IgD-negative memory B cell (primary cell): ENCODE measurements at regions not wholly inside any gene's neighbourhood (a gene's known extent, or its start where the extent isn't known, plus 50 kb on each side); places are given as distances from the start of the nearest gene placed in this dataset.

ENCODE experiments used
- H3K27ac Mint-ChIP-seq, 3 donors: one replicate each; pipeline ENCODE4 v1.8.0; 2020 to 2022; ENCODE audit warnings: mild to moderate bottlenecking in 3 of 3, mixed read lengths in 3 of 3, moderate library complexity in 1 of 3
- H3K27me3 Mint-ChIP-seq: one replicate; pipeline ENCODE4 v1.8.0; 2021; ENCODE audit warnings: mixed read lengths
- H3K36me3 Mint-ChIP-seq: one replicate; pipeline ENCODE4 v1.8.0; 2020; ENCODE audit warnings: mild to moderate bottlenecking, mixed read lengths
- H3K4me1 Mint-ChIP-seq, 3 donors: one replicate each; pipeline ENCODE4 v1.8.0; 2020 to 2022; ENCODE audit warnings: mixed read lengths in 3 of 3, mild to moderate bottlenecking in 1 of 3
- H3K4me3 Mint-ChIP-seq, 4 donors: one replicate each; pipeline ENCODE4 v1.8.0; 2020 to 2022; ENCODE audit warnings: mild to moderate bottlenecking in 4 of 4, mixed read lengths in 4 of 4, moderate library complexity in 3 of 4
- H3K9me3 Mint-ChIP-seq, 3 donors: one replicate each; pipeline ENCODE4 v1.8.0; 2020 to 2021; ENCODE audit warnings: mixed read lengths in 3 of 3, mild to moderate bottlenecking in 1 of 3

GRCh38 chr13:106768991-106769390 lies 201.1 kb upstream of the ARGLU1 start:
- Mint-ChIP-seq H3K9me3 (peaks cover 6 to 10% (median 9%) of the 10 kb centered on the region in 3 donors), H3K27ac (no peak overlapping the region), H3K4me3 (no peak overlapping the region), H3K4me1 (no peaks in the 10 kb centered on the region), H3K27me3 (no peaks in the 10 kb centered on the region), H3K36me3 (no peaks in the 10 kb centered on the region)

GRCh38 chr13:106762708-106763107 lies 194.8 kb upstream of the ARGLU1 start:
- peaks cover 5 to 8% (median 7%) of the 10 kb centered on the region in 3 donors for H3K9me3 Mint-ChIP-seq
- H3K36me3 Mint-ChIP-seq, result no peaks in the 10 kb centered on the region
- H3K4me3 Mint-ChIP-seq, result no peak overlapping the region

DNA sequence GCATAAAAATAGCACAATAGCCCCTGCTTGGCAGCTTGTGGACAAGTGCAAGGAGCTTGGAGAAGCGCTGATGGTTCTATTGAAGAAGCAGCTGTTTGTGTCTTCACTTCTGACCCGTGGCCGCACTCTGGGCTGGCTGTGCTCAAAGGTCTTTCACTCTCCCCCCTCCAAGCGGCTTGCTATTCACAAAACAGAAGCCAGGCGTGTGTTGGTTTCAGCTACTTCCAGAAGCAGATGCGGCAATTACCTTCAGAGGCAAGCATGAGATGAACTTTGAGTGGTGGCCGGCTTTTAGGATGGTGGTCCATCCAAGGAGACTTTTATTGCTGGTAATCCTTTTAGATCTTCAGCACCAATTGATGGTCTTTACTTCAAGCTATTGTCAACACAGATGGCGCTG lies 188.5 kb upstream of the ARGLU1 start:
- no peaks in the 10 kb centered on the region for H3K36me3 Mint-ChIP-seq
- no peaks in the 10 kb centered on the region for H3K9me3 Mint-ChIP-seq
- no peak overlapping the region for H3K27ac Mint-ChIP-seq
- no peaks in the 10 kb centered on the region for H3K27me3 Mint-ChIP-seq
- no peak overlapping the region for H3K4me3 Mint-ChIP-seq
- peaks cover 0 to 2% (median 0%) of the 10 kb centered on the region in 3 donors for H3K4me1 Mint-ChIP-seq

More at GRCh38 chr13:106762708-106763107, 194.8 kb upstream of the ARGLU1 start:
- Mint-ChIP-seq H3K4me1 (peaks cover 0 to 2% (median 0%) of the 10 kb centered on the region in 3 donors), H3K27me3 (no peaks in the 10 kb centered on the region), H3K27ac (no peak overlapping the region)

DNA sequence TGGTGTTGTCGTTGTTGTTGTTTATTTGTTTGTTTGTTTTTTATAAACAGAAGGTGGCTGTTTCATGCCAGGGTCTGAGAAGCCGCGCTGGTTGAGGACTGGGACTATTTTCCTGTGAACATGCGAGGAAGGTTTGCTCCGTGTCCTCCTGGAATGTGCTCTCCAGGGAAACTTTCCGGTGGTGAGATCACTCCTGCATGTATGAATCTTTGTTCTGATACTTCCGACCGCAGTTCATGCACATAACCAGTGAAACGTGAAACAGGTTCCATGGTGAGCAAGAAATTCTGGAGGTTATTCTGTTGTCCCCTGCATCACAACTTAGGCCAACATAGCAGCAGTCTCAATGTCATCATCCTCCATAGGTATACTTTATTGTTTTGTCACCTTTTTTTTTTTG lies 187.6 kb upstream of the ARGLU1 start:
- H3K4me3 Mint-ChIP-seq, result no peak overlapping the region
- H3K9me3 Mint-ChIP-seq, result no peaks in the 10 kb centered on the region
- H3K27ac Mint-ChIP-seq, result no peak overlapping the region
- H3K27me3 Mint-ChIP-seq, result no peaks in the 10 kb centered on the region
- peaks cover 0 to 2% (median 0%) of the 10 kb centered on the region in 3 donors for H3K4me1 Mint-ChIP-seq
- H3K36me3 Mint-ChIP-seq, result no peaks in the 10 kb centered on the region

GRCh38 chr13:106753251-106753650 lies 185.3 kb upstream of the ARGLU1 start:
- Mint-ChIP-seq H3K27me3 (no peaks in the 10 kb centered on the region), H3K4me3 (no peak overlapping the region), H3K36me3 (no peaks in the 10 kb centered on the region), H3K9me3 (no peaks in the 10 kb centered on the region), H3K27ac (no peak overlapping the region), H3K4me1 (peaks cover 0 to 2% (median 0%) of the 10 kb centered on the region in 3 donors)

- H3K27ac Mint-ChIP-seq, result no peak overlapping the region
- no peaks in the 10 kb centered on the region for H3K9me3 Mint-ChIP-seq
- no peaks in the 10 kb centered on the region for H3K36me3 Mint-ChIP-seq
- peak overlapping the region in 1 of 4 donors; percentile 0 for H3K4me3 Mint-ChIP-seq
- H3K27me3 Mint-ChIP-seq, result no peaks in the 10 kb centered on the region
- no peaks in the 10 kb centered on the region for H3K4me1 Mint-ChIP-seq
These were observed 184.7 kb upstream of the ARGLU1 start for GRCh38 chr13:106752584-106753170.

DNA sequence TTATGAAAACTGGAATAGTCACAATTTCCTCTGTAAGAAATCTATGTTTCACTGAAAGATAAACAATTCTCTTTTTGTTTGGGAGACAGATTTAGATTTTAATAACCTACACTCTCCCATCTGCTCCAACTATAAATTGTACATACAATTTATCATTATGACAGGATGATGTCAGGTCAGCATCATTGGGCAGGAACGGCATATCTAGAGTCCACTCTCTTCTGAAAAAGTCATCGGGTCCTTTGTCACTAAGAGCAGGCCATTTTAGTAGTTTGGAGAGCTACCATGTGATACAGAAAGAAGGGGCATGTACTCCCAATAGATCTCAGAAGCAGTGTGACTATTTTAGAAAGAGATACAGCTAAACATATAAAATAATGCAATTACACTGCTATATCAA lies 180.8 kb upstream of the ARGLU1 start:
- Mint-ChIP-seq H3K4me3 (no peak overlapping the region), H3K9me3 (peaks cover 0 to 3% (median 1%) of the 10 kb centered on the region in 3 donors), H3K27ac (no peak overlapping the region), H3K27me3 (no peaks in the 10 kb centered on the region), H3K4me1 (no peaks in the 10 kb centered on the region), H3K36me3 (no peaks in the 10 kb centered on the region)

GRCh38 chr13:106744516-106744915 lies 176.6 kb upstream of the ARGLU1 start:
- Mint-ChIP-seq H3K4me1 (no peaks in the 10 kb centered on the region), H3K9me3 (peaks cover 0 to 5% (median 1%) of the 10 kb centered on the region in 3 donors), H3K36me3 (no peaks in the 10 kb centered on the region), H3K27ac (no peak overlapping the region), H3K4me3 (no peak overlapping the region), H3K27me3 (no peaks in the 10 kb centered on the region)

DNA sequence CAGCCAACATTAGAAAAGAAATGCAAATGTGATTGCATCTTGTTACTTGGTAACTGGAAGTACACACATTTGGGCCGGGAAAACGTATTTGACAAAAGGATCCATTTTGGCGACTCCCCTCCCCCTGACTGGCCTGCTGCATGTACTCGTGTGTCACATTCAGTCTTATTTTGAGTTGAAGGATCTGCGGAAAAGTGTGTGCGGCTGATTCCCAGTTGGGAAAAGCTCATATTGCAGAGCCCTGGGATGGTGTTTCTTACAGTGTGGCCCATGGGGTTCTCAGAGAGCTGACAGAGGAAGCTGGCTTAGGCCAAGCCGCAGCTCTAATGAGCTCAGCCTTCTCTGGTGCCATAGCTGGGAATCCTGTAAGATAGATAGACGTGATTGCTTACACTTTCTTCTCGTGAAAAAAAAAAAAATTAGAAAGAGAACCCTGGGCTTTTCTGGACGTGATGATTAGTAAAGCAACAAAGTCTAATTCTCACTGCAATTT lies 170.3 kb upstream of the ARGLU1 start:
- Mint-ChIP-seq H3K36me3 (no peaks in the 10 kb centered on the region), H3K27ac (no peak overlapping the region), H3K4me3 (no peak overlapping the region), H3K9me3 (peaks cover 0 to 3% (median 0%) of the 10 kb centered on the region in 3 donors), H3K27me3 (no peaks in the 10 kb centered on the region), H3K4me1 (no peaks in the 10 kb centered on the region)

DNA sequence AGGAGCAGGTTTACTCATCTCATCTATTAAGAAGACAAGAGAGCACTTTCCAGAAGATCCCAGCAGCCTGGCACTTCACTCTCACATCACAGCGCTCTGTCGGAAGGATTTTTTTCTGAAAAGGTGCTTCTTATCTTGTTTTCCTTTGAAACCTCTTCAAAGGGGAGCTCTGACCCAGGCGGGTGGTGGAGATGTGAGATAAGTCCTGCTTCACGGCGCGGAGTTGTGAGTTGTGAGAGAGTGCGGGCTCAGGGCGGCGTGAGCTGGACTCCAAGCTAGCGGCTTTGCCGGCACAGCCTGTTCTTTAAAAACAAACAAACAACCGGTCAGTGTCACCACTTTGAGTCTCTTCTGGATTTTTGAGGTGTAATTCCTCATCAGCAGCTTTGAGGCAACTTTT lies 169.0 kb upstream of the ARGLU1 start:
- no peaks in the 10 kb centered on the region for H3K4me1 Mint-ChIP-seq
- no peaks in the 10 kb centered on the region for H3K27me3 Mint-ChIP-seq
- H3K27ac Mint-ChIP-seq, result no peak overlapping the region
- peaks cover 0 to 1% (median 0%) of the 10 kb centered on the region in 3 donors for H3K9me3 Mint-ChIP-seq
- no peaks in the 10 kb centered on the region for H3K36me3 Mint-ChIP-seq
- H3K4me3 Mint-ChIP-seq, result no peak overlapping the region

DNA sequence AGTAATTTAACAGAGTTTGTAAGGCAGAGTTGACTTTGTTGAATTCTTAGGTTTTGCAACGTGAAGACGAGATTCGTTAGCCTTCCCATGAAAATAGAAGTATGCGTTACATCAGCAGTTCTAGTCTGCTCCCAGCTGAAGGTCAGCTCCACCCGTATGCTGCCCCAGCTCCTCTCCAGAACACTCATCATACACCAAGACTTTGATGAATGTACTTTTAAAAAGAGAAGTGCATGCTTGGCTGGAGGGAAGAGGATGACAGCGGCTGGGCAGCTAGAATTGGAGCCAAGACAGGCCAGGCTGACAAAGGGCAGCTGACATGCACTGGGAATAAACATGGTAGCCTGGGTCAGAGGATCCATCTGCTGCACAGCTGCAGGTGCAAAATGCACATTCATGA lies 166.3 kb upstream of the ARGLU1 start:
- Mint-ChIP-seq H3K27me3 (no peaks in the 10 kb centered on the region), H3K4me1 (no peaks in the 10 kb centered on the region), H3K27ac (no peak overlapping the region), H3K4me3 (no peak overlapping the region), H3K9me3 (peaks cover 0 to 1% (median 0%) of the 10 kb centered on the region in 3 donors), H3K36me3 (no peaks in the 10 kb centered on the region)

- H3K4me1 Mint-ChIP-seq, result no peaks in the 10 kb centered on the region
- peaks cover 3% of the 10 kb centered on the region for H3K27me3 Mint-ChIP-seq
- no peak overlapping the region for H3K4me3 Mint-ChIP-seq
- H3K36me3 Mint-ChIP-seq, result no peaks in the 10 kb centered on the region
- H3K9me3 Mint-ChIP-seq, result peaks cover 0 to 7% (median 2%) of the 10 kb centered on the region in 3 donors
- H3K27ac Mint-ChIP-seq, result no peak overlapping the region
These were observed 155.1 kb upstream of the ARGLU1 start for GRCh38 chr13:106723036-106723435.

GRCh38 chr13:106722620-106723019 lies 154.7 kb upstream of the ARGLU1 start:
- Mint-ChIP-seq H3K27me3 (peaks cover 3% of the 10 kb centered on the region), H3K36me3 (no peaks in the 10 kb centered on the region), H3K9me3 (peaks cover 2 to 7% (median 3%) of the 10 kb centered on the region in 3 donors), H3K4me3 (no peak overlapping the region), H3K4me1 (no peaks in the 10 kb centered on the region), H3K27ac (no peak overlapping the region)

DNA sequence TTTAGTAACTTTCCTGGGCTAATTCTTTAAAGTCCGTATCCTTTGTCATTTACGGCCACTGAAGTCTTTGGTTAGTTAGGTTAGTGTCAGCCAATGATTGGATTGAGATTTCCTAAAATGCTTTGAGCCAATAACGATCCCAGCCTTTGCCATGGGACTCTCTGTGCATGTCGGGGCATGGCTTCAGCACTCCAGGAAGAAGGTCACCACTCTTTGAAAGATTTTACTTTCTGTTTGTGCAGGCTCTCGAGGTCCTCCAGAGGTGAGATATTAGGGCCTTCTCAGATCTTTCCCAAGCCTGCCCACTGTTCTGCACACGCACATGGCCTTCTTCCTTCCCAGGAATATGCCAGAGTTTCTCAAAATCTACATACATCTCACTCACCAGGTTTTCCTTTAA lies 153.7 kb upstream of the ARGLU1 start:
- Mint-ChIP-seq H3K9me3 (peaks cover 3 to 8% (median 7%) of the 10 kb centered on the region in 3 donors), H3K36me3 (no peaks in the 10 kb centered on the region), H3K4me1 (no peaks in the 10 kb centered on the region), H3K27ac (no peak overlapping the region), H3K27me3 (peaks cover 3% of the 10 kb centered on the region), H3K4me3 (no peak overlapping the region)

GRCh38 chr13:106714271-106714982 lies 146.5 kb upstream of the ARGLU1 start:
- no peaks in the 10 kb centered on the region for H3K36me3 Mint-ChIP-seq
- no peaks in the 10 kb centered on the region for H3K4me1 Mint-ChIP-seq
- H3K9me3 Mint-ChIP-seq, result peaks cover 1 to 11% (median 7%) of the 10 kb centered on the region in 3 donors
- no peak overlapping the region for H3K27ac Mint-ChIP-seq
- no peak overlapping the region for H3K4me3 Mint-ChIP-seq
- H3K27me3 Mint-ChIP-seq, result no peaks in the 10 kb centered on the region

GRCh38 chr13:106712381-106712780 lies 144.4 kb upstream of the ARGLU1 start:
- Mint-ChIP-seq H3K4me1 (no peaks in the 10 kb centered on the region), H3K4me3 (no peak overlapping the region), H3K27me3 (no peaks in the 10 kb centered on the region), H3K27ac (no peak overlapping the region), H3K36me3 (no peaks in the 10 kb centered on the region), H3K9me3 (peaks cover 0 to 5% (median 1%) of the 10 kb centered on the region in 3 donors)
